Caki2 (cell line): ENCODE measurements at regions not wholly inside any gene's neighbourhood (a gene's known extent, or its start where the extent isn't known, plus 50 kb on each side); places are given as distances from the start of the nearest gene placed in this dataset.

Experiments used
- DNase-seq: peaks from one replicate; pipeline ENCODE4 v3.0.0-alpha.2; 2015; ENCODE audit warnings: low read depth
- in situ Hi-C: cut with HindIII; loops from 2 replicates; pipeline ENCODE4 v1.10.0; 2016; ENCODE audit warnings: low sequenced_read_pairs, low pct_unique_long_range_greater_than_20kb, mixed read lengths

- in situ Hi-C loops: no loop called here
- no peak for DNase-seq
Observed at GRCh38 chr22:27259433-27259832, 542.1 kb downstream of the MN1 start.

- in situ Hi-C loops: no loop called here
- no peak for DNase-seq
Observed at GRCh38 chr22:27260087-27260698, 541.4 kb downstream of the MN1 start.

GRCh38 chr22:27262361-27262760 is 539.2 kb downstream of the MN1 start:
- in situ Hi-C loops: no loop called here
- DNase-seq: no peak

DNA sequence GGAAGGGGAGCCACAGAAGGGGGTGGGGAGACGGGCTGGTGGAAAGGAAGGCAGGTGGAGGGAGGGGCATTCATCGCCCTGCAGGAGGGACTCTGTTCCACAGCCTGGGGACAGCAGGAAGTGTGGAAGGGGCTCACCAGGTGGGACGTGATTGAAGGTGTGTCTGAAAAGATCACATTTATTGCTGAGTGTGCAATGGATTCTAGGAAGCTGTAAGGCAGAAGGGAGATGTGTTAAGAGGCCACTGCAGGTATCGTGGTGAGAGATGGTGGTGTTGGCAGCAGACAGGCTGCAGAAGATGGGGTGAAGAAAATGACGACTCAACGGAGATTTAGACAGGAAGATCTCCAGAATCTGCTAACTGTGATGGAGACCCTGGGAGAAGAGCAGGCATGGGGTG is 537.4 kb downstream of the MN1 start:
- in situ Hi-C loops: no loop called here
- DNase-seq: no peak

GRCh38 chr22:27267145-27267544 is 534.4 kb downstream of the MN1 start:
- in situ Hi-C loops: no loop called here
- no peak for DNase-seq

- DNase-seq: no peak
- in situ Hi-C loops: no loop called here
Observed at GRCh38 chr22:27269751-27270543, 531.6 kb downstream of the MN1 start.

DNA sequence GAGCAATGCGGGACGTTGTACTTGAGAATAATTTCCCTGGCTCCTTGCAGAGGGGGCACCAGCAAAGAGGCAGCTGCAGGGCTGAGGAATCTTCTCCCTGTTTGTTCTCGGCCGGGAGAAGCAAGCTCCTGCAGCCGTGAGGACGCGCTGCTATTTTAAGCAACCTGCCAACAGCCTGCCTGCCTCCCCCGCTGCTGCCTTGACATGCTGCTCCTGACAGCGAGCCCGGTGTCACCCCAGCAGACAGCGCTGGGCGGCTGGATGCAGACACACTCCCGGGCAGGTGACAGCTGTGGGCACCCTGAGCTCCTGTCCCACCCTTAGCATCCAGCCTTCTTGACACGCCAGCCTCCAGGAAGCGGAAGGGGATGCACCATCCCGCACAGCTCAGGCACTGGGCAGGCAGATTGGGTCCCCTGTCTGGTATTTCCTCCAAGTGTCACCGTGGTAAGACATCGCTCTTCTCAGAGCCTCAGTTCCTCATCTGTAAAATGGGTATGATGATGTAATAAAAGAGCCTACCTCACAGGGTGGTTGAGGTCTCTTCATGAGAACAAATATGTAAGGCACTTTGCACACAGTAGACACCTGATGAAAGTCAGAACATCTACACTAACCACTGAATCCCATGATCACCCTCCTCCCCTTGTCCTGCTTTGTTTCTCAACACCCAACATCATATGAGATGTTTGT is 530.6 kb downstream of the MN1 start:
- DNase-seq: no peak
- in situ Hi-C loops: no loop called here

DNA sequence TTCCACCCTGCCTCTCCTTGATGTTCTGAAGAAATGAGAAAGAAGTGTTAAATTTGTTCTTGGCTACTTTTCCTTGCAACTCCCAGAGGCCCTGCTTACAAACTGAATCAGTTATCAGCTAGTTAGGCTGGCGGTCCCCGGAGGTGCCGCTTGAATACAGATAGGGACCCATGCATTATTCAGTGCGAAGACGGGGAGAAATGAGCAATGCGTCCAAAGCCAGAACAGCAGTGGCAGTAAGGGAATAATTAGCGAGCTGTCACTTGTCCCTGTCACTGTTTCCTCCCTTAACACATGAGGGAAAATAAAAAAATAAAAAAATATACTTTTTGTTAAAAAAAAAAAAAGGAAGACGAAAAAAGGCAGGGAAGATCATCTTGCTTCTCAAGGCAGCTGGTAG is 528.1 kb downstream of the MN1 start:
- no peak for DNase-seq
- in situ Hi-C loops: no loop called here

DNA sequence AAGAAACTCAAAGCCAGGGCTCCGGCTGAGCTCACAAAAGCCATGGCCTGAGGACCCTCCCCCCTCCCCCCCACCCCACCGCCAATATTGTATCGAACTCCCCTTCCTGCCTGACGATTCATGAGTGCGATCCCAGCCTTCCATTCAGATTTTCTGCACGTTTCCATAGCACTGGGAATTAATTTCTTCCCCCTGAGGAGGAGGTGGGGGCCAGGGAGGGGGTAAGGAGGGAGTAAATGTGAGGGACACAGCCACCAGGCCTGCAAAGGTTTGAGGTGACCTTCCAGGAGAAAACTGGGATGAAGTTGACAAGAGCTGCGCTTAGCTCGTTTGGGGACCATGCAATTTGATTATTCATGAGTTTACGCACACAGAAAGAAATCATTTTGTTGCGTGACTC is 527.7 kb downstream of the MN1 start:
- DNase-seq: no peak
- in situ Hi-C loops: no loop called here

DNA sequence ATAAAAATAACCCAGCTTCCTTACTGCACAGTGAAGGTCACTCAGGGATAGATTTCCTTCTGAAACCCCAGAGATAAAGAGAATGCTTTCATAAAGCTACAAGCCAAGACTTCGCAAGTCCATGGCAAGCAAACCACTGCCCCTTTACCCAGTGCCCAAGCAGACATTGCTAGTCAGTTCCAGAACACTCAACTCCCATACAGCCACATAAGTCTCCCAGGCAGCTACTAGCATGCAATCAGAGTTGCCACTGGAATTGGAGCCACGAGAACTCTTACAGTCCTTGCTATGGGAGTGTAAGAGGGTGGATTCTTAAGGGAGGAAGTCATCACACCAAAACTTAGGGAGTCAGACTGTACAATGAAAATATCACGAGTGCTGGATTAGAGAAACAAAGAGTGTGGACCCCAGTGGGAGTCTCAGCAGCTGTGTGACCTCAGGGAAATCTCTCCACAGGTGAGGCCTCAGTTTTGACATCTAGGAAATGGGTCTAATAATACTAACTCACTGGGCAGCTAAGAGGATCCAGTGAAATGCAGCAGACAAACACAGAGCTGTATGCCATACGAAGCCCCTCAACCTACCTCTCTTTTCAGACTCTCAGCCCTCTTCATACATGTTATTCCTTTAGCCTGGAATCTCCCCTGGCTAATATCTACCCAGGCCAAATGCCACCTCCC is 526.6 kb downstream of the MN1 start:
- in situ Hi-C loops: no loop called here
- no peak for DNase-seq

DNA sequence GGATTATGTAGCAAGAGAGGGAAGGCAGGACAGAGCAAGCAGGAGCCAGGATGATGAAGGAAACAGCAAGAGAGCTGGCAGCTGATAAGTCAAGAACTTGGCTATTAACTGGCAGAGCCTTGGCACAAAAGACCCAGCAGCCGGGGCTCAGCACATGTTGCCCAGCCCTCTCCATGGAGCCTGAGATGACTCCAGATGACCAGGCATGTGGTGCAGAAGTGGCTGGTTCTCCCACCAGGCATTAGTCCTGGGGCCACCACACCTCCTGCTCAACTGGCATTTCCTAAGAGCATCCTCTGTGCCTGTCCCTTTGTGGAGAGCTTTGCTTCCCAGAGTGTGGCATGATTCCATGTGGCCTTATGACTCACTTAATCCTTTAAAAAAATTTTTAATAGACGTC is 522.6 kb downstream of the MN1 start:
- DNase-seq: no peak
- in situ Hi-C loops: no loop called here

GRCh38 chr22:27283240-27283639 is 518.3 kb downstream of the MN1 start:
- no peak for DNase-seq
- in situ Hi-C loops: no loop called here

- DNase-seq: peak; percentile 28
- in situ Hi-C loops: no loop called here
Observed at GRCh38 chr22:27283714-27284113, 517.8 kb downstream of the MN1 start.

DNA sequence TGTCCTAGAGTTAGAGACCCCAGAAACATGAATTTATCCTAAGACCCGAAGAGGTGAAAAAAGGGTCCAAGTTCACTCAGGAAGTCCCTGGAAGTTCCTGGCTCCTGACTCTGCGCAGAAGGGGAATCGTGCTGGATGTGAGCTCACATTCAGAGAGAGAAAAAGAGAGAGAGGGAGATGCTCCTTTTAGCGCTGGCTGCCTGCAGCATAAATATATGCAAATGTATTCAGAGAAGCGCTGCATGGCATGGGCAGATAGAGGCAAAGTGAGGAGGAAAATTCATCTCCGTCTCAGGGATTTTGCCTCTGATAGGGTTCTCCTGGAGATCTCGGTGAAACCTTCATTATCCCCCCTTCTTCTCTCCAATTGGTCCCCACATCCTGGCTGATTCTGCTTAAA is 517.2 kb downstream of the MN1 start:
- DNase-seq: no peak
- in situ Hi-C loops: no loop called here

DNA sequence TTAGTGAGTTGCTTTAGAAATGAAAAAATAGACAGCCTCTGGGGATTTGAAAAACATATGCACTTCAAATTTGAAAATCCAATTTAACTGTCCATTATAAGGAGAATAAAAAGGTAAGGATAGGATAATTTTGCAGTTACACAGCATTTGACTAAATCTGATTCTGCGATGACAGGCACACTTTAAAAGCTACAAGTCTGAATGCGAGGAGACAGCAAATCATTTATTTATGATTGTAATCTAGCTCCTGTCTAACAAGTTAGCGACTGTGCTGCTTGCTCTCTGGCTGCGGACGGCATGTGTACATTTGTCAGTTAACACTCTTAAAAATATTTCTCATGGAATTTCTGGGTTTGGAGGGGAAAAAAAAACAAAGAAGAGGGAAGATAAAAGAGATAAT is 514.8 kb downstream of the MN1 start:
- in situ Hi-C loops: no loop called here
- no peak for DNase-seq

GRCh38 chr22:27292542-27293299 is 508.8 kb downstream of the MN1 start:
- in situ Hi-C loops: no loop called here
- no peak for DNase-seq

- in situ Hi-C loops: no loop called here
Observed at GRCh38 chr22:27293721-27294445, 507.7 kb downstream of the MN1 start.

DNA sequence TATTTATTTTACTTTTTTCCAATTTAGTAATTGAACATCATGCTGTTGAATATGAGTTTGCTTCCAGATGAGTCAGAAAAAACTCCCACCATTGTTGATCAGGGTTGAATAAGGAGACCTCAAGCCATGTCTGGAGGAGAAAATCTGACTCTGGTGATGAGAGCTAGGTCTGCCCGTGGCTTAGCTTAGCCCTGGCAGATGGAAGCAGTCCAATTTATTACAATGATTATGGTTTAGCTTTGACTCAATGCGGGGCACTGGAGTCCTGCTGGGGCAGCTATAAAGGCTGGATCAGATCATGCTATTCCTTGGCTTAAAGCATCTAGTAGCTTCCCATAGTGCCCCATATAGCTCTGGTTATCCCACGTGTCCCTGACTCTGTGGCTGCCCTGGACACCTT is 506.5 kb downstream of the MN1 start:
- no peak for DNase-seq
- in situ Hi-C loops: no loop called here

More at GRCh38 chr22:27293721-27294445, 507.7 kb downstream of the MN1 start:
- DNase-seq: no peak
